NCI-H345 treated with DMSO at 0.1 percent for 48 hours (cell line): ENCODE measurements at regions not wholly inside any gene's neighbourhood (a gene's known extent, or its start where the extent isn't known, plus 50 kb on each side); places are given as distances from the start of the nearest gene placed in this dataset.
A peak's percentile ranks its signal among the peaks of the same experiment; 100 is the strongest.

Source experiments
- DNase-seq: peaks from one replicate; lab custom pipeline; 2025; ENCODE audit not compliant: unreplicated experiment; lab: John Stamatoyannopoulos, UW

DNA sequence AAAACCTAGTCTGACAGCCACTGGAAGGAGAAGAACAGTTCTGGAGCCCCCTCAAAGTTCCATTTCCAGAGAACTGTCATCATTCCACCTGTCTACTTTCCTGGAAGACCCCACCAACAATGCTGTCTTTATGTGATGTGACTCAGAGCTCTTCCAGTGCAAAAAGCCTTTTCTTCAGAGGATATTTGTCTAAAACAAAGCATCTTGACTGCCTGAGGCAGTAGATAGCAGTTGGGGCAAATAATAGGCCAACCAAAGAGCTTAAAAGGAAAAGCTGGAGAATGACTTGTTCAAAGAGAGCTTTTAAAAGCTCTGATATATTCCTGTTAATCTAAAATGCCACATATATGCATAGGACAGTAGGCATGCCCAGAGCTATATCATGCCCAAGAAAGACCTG is 62.6 kb downstream of the MIS18A start:
- no peak for DNase-seq

DNA sequence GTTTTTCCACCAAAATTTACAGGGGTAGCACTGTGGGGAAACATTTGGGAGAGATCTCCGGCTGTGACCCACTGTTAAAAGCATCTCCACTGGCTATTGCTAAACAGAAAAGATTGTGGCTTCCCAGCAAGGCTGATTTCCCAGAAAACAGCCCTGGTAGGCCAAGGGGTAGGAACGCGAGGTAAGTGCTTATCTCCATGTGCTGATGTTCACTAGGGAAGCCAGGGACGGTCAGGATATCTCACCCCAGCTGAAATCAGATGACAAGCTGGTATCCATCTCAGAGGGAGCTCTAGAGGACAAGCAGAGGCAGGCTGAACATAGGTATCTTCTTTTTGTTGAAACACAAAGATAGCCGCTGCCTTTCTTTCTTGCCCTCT is 63.6 kb downstream of the MIS18A start:
- no peak for DNase-seq

DNA sequence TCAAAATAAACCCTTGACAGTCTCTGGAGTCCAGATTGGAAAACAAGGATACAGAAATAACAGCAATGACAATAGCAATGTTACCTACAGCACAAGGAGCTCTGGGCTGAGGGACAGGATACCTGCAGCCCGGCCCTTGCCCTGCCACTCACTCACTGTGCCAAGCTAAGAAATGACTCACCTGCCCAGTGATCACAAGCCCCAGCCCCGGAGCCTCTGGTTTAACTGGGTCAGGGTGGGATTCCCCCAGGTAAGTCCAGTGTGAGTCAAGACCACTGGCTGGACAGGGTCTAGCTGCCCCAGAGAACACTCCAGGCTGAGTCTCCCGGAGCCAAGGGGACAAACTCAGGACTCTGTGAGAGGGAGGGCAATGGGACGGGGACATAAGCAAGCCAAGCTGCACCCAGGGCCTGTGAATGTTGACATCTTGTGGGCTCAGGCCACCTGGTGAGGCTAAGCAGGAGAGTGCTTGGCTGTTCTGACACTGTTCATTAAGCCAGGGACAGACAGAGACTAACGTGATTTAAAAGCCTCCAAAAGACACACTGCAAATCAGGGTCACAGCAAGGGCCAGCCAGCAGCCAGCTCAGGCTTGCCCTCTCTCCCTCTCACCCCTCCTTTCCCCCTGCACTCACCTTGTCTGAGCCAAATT is 64.1 kb downstream of the MIS18A start:
- no peak for DNase-seq

DNA sequence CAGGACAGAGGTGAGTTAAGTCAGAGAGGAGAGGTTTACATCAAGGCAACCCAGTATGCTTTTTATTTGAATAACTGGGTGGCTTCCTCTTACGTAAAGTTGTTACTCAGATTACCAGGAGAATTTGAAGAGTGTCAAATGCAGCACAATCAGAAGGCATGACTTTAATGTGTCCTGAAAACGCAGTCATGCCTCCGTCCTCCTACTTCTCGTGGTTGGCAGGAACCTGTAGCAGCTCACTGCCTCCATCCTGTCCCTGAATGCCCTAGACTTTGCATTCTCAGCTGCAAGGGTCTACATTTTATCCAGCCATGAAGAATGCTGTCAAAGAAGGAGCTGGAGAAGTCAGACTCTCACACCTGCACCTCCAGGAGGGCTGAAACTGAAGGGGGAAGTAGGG is 66.7 kb downstream of the MIS18A start:
- no peak for DNase-seq

DNA sequence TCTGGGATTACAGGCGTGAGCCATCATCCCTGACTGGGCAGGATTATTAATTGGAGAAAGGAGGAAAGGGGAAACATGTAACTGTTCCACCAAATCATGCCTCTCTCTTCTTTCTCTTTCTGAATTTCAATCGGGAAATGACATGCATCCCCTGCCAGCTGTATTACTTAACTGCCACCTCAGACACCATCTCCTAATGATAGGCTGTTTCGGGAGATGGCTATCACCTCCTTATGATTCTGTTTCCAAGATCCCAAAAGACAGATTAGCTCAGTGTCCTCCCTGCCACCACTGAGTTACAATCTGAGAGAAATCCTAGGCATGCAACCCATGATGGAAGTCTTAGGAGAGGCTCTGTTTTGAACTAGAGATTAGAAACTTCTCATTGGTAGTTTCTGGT is 67.5 kb downstream of the MIS18A start:
- no peak for DNase-seq

DNA sequence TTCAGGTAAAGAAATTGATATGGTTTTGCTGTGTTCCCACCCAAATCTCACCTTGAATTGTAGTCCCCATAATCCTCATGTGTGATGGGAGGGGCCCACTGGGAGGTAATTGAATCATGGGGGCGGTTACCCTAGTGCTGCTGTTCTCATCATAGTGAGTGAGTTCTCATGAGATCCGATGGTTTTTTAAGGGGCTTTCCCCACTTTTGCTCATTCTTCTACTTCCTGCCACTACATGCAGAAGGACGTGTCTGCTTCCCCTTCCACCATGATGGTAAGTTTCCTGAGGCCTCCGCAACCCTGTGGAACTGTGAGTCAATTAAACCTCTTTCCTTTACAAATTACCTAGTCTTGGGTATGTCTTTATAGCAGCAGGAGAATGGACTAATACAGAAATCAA is 69.3 kb downstream of the MIS18A start:
- DNase-seq = no peak

DNA sequence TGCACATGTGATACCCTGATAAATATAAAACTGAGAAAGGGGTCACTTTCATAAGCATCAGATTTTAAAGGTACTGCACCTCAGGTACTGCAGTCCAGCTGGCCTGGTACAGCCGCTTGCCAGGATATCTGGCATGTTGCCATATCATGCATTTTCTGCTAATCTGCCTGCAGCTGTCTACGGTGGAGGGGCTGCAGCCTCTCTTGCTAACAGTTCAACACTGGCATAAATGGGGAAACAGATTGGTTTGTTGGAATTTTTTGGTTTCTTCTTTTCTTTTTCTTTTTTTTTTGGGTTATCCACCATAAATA is 71.5 kb downstream of the MIS18A start:
- DNase-seq = peak; percentile 81

DNA sequence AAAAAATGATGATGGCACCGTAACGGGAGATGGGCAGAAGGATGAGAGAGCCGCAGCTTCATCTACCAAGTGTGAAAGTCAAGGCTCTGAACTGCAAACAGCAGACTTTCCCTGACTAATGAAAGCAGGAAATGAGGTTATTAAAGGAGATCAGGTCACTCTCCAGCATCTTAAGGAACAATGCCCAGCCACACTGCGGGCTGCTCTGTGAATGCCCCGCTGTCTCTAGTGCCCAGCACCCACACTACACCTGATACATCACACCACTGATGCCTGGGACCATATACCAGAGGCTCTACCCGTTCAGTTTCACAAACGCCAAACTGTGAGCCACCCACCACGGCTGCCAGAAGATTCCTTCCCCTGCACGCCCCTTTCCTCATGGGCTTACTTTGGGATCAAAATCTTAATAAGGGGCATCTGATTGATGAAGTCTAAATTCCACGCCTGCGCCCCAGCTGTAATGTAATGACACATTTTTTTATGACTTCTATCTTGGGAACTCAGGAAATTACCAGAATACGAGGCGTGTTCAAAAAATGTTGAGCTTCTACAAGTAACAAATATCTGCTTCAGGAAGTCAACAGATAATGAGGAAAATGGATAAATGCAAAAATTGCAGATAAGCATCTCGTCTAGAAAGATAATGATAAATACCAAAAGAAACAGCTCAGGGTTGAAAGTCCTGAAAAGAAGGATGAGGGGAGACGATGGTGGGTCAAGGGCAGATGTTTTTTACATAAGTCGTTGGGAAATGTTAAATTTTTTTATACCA is 72.0 kb downstream of the MIS18A start:
- DNase-seq = no peak

DNA sequence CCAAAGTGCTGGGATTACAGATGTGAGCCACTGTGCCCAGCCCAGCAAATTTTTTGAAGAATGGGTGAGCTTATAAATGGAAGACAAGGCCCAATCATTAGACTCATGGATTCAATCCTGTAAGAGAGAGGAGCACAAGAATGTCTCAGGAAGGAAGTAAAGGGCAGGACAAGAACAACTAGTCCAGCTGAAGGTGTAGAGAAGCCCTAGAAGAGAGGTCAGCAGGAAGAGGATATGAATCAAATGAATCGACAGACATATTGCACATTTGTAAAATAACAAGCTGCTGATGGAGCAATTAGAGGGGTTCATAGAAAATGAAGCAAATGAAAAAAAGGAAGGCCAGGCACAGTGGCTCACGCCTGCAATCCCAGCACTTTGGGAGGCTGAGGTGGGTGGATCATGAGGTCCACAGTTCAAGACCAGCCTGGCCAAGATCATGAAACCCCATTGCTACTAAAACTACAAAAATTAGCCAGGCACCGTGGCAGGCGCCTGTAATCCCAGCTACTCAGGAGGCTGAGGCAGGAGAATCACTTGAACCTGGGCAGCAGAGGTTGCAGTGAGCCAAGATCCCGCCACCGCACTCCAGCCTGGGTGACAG is 74.9 kb downstream of the MIS18A start:
- no peak for DNase-seq

DNA sequence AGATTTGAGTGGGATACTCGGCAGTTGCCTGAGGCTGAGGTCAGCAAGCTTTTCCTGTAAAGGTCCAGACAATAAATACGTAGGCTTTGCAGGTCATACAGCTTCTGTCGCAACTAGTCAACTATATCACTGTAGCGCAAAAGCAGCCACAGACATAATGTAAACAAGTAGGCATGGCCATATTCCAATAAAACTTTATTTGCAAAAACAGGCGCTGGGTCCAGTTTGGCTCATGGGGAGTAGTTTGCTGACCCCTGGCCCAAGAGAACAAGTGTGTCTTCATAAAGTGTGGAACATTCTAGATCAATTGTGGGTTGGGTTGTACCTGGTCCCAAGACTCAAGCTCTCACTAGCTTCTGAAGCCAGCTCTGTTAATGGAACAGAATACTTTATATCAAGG is 78.8 kb downstream of the MIS18A start:
- no peak for DNase-seq

DNA sequence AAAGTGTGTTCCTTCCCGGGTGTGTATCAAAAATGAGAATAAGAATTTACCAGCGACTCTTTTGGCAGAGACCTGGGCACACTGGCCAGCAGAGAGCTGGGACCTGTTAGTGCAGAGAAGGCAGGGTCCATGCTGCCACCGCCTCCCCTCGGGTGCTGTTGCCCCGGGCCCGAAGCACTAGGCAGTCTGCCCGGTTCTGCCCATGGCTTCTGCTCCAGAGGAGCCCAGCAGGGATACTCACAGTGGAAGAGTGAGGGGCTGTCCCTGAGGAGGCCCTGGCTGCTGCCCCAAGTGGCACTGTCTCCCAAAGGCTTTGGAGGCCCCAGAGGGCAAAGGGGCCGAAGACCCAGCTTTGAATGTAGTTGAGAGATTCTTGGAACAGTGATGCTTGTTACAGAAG is 80.5 kb downstream of the MIS18A start:
- no peak for DNase-seq

DNA sequence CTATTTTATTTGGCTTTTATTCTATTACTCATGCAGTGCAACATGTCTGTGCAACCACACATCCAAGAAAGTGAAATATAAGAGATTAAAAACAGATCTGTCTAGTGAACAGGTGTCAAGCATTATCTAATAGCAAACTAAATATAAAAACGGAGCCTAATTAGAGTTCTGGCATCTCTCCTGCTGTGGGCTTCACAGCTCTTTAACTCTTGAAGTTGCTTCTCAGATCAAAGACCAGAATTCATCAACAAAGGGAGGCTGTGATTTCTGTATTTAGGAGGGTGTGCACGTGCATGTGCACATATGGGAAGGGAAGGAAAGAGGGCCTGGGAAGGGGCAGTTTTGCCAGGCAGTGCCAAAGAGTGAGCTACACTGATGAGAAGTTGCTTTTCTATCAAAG is 81.0 kb downstream of the MIS18A start:
- DNase-seq = no peak

DNA sequence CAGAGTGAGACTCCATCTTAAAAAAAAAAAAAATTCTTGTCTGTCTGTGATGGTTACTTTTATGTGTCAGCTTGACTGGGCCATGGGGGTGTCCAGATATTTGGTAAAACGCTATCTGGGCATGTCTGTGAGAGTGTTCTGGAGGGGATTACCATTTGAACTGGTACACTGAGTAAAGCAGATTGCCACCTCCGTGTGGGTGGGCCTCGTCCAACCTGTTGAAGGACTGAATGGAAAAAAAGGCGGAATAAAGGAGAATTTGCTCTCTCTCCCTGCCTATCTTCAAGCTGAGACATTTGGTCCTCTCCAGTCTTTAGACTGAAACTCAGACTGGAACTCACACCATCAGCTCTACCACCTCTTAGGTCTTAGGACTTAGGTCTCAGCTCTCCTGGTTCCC is 82.8 kb downstream of the MIS18A start:
- no peak for DNase-seq

DNA sequence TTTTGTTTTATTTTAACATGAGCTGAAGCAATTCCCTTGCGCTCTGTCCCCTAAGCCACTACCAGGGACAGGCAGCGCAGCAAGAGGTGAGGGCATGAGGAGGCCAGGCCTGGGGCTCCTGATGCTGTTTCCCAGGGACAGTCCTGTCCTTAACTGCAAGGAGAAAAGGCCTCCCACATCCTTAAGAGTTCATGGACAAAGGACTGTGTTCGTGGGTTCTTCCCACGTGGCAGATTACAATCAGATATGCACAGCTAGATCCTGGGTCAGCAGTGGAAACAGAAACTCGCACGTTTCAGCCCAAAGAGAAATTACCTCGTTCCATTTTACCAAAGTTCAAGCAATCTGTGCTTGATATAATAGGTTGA is 85.8 kb downstream of the MIS18A start:
- DNase-seq = no peak

DNA sequence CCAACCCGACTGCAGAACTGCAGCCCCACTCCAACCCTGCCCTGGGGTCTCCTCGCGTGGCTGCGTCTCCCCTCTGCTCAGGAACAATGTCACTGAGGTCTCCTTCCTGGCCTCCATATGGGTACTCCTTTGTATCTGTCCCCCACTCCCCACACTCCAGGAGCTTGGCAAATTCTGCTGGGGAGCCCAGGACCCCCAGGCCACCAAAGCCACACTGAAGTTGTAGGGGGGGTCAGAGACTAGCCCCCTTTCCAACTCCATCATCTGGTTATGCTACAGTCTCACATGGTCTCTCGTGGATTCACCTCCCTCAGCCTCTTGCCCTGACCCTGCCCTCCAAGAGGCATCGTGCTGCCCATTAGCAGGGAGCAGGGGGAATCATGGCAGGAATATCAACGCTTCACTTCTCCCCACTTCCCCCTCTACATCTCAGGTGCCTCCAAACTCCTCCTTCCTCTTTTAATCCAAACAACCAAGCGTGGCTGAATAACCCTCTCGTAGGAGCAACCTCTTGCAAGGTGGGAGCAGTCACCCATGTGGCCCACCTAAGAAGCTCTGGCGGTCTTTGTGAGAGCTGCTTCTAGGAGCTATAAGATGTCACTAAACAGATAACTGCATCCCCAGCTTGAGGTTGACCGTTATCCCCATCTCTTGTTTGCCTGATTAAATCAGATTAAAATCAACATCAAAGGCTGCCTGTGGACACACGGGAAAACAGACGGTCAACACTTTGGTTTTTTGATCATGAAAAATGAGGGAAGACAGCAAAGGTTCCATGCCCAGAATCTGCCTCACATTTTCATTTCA is 86.4 kb downstream of the MIS18A start:
- no peak for DNase-seq

DNA sequence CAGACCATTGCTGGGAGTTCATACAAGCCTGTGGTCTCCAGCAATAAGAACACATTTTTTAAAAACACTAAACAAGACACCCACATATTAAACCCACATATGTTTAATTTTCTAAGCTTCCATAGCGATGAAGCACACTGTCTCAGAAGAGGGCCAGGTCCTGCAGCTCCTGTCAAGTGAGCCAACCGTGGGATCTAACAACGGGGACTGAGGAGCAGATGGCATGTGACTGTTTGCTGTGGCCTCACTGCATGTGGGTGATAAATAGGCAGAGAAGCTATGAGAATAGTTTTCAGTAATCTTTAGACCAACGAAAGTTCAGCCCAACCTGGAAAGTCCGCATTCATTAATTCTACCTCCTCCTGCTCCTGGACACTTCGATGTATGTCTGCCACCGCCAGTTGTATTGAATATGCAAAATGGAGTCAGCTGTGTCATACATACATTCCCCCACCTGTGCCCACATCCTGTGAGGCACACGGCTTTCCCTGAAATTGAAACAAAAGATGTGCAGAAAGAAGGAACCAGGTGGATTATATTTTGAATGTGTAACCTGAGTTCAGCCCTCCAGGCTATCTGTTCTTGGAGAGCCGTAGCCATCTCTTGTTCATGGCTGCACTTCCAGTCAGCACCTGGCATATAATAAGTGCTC is 88.2 kb downstream of the MIS18A start:
- DNase-seq = peak; percentile 75

DNA sequence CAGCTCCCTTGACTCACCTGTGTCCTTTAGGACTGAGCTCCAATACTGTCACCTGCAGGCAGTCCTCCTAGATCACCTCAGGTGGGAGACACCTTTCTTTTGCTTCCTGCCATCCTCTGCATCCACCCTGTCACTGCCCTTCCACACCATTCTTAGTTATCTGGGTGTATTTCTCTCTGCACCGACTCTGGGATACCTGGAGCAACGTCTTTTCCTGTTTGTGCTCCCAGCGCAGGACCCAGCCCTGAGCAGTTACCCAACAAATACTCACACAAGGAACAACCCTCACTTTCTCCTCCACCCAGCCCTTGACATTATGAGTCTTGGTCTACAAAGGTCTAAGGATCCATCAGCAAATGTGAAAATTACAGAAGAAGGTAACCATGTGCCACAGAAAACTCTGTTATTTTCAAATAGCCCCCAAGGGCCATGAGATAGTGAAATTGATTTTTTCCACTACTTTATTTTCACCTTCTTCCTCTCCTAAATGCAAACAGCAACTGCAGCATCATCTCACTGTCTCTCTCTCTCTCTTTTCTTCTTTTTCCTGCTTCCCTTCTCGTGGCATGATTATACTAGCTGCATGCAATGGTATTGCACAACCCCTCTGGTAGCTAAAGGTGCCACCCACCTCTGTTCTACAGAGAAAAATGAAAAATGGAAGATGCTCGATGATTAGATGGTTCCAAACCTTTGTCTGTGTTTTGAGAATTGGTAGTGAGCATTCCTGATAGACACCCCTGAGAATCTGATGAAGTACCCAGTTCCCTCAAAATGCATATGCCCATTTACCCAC is 89.0 kb downstream of the MIS18A start:
- no peak for DNase-seq

DNA sequence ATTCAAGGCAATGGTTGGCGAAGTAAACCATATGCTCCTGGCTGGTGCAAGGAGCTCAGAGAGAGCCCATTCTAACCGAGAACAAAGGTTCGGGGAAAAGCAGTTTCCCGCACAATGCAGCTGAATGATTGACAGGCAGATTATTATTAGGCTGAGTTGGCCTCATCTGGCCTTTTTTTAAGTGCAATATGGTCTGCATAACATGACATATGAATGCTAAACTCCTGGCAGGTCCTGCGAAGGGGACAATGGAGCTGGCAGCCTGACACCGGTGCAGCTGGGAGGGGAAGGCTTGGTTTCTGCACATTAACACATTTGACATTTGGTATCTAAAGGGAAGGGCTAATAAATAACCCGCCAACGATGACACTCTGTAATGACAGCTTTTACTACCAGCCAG is 92.0 kb downstream of the MIS18A start:
- DNase-seq = no peak

DNA sequence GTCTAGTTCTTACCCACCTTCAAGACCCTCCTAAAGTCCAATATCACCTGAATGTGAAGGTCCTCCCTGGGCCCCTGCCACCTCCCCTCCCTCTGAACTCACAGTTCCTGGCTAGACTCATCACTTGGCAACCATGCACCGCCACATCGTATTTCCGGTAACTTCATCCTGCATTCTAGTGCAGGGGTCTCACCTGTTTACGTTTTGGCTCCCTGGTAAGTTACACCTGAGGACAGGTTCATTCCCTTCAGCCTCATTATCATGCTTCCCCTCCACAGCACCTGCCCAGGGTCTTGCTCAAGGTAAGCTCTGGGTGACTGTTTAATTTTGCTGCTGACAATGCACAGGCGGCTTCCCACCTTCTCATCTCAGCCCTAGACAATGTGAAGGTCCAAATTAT is 93.1 kb downstream of the MIS18A start:
- no peak for DNase-seq

DNA sequence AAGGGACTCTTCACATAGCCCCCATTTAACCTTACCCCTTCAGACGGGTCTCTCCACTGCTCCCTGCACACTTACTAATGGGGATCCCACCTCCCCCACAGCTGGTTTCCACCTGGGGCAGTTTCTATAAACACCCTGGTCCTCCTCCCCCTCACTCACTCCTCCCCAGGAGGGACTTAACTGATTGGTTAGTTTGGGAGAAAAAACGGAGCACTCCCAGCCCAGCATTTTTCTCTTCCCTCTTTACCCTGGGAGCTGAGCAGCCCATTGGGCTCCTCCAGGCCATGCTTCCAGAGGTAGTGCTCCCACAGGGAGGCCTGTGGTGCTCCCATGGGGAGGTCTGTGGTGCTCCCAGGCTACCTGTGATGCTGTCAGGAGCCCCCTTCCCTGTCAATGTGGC is 93.7 kb downstream of the MIS18A start:
- no peak for DNase-seq

DNA sequence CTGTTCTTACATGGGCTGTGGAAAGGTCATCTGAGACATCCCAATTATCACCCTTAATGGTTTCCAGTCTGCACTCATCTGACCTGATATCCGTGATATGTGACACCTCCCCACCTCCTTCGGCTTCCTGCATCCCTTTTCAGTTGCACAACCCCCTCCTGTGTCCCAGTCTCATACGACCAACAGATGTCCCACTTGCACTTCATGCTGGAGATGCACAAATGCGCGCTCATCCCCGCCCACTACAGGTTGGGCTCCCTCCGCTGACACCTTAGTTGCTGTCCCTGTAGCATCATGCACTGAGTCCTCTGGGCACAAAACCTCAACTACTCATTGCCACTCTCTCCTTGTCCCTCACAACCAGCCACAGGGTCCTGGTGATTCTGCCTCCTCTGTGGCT is 94.4 kb downstream of the MIS18A start:
- no peak for DNase-seq
